IPS DF 6.9 (cell line): ENCODE measurements at regions not wholly inside any gene's neighbourhood (a gene's known extent, or its start where the extent isn't known, plus 50 kb on each side); places are given as distances from the start of the nearest gene placed in this dataset.

Experiments used
- DNase-seq: peaks from one replicate; pipeline ENCODE4 v3.0.0-alpha.2; 2013; ENCODE audit warnings: low read depth, low spot score
- H3K27ac ChIP-seq: one replicate; pipeline ENCODE4 v1.5.1; 2013; ENCODE audit warnings: low read length, control low read depth
- H3K27me3 ChIP-seq: 2 replicates; pipeline ENCODE4 v1.6.1; 2013; ENCODE audit warnings: mild to moderate bottlenecking, low read length; ENCODE audit not compliant: control insufficient read depth, insufficient read depth
- H3K36me3 ChIP-seq: 2 replicates; pipeline ENCODE4 v1.6.1; 2013; ENCODE audit warnings: low read length; ENCODE audit not compliant: control insufficient read depth, insufficient read depth
- H3K4me1 ChIP-seq: 2 replicates; pipeline ENCODE4 v1.6.1; 2013; ENCODE audit warnings: low read length; ENCODE audit not compliant: control insufficient read depth, insufficient read depth
- H3K4me3 ChIP-seq: 2 replicates; pipeline ENCODE4 v1.5.1; 2013; ENCODE audit warnings: mild to moderate bottlenecking, low read length
- H3K9me3 ChIP-seq: 2 replicates; pipeline ENCODE4 v1.6.1; 2013; ENCODE audit warnings: low read length, inconsistent platforms; ENCODE audit not compliant: control insufficient read depth, insufficient read depth
- WGBS: extraction: QIAGEN DNeasy Blood & Tissue Kit; methylation state at CpG from one replicate; pipeline ENCODE4 v1.1.7; 2013; ENCODE audit warnings: mixed read lengths, missing lambda C conversion rate; ENCODE audit not compliant: insufficient read length, insufficient coverage; 5-methylcytosine and 5-hydroxymethylcytosine counted together

GRCh38 chr2:122117371-122117770, 361.9 kb downstream of the TSN start:
- no peak for DNase-seq
- H3K9me3 ChIP-seq: no peaks in the 10 kb centered on the region
- no CpG with 5 or more reads among the region's 2 CpGs for WGBS

GRCh38 chr2:122129399-122129798, 373.9 kb downstream of the TSN start:
- no peaks in the 10 kb centered on the region for H3K4me1 ChIP-seq
- no peak overlapping the region for H3K4me3 ChIP-seq
- no peaks in the 10 kb centered on the region; the same call in 1 of the 2 replicates for H3K9me3 ChIP-seq
- no peaks in the 10 kb centered on the region for H3K27me3 ChIP-seq
- H3K27ac ChIP-seq: no peak overlapping the region
- WGBS: no CpG with 5 or more reads among the region's 1 CpG
- DNase-seq: no peak
- 0 out of 2 replicates have a peak, but pooled peaks cover 2% of the 10 kb centered on the region for H3K36me3 ChIP-seq

More at GRCh38 chr2:122117371-122117770, 361.9 kb downstream of the TSN start:
- H3K4me3 ChIP-seq: no peak overlapping the region
- no peaks in the 10 kb centered on the region for H3K27me3 ChIP-seq
- H3K27ac ChIP-seq: no peak overlapping the region
- no peaks in the 10 kb centered on the region for H3K36me3 ChIP-seq
- no peaks in the 10 kb centered on the region for H3K4me1 ChIP-seq

- no CpG with 5 or more reads among the region's 2 CpGs for WGBS
- Histone ChIP-seq H3K27me3 (no peaks in the 10 kb centered on the region), H3K4me1 (no peaks in the 10 kb centered on the region), H3K9me3 (no peaks in the 10 kb centered on the region; the same call in 1 of the 2 replicates), H3K36me3 (0 out of 2 replicates have a peak, but pooled peaks cover 2% of the 10 kb centered on the region), H3K4me3 (no peak overlapping the region), H3K27ac (no peak overlapping the region)
- no peak for DNase-seq
Measured at GRCh38 chr2:122132147-122132691, 376.8 kb downstream of the TSN start.

GRCh38 chr2:122135021-122135937, 379.8 kb downstream of the TSN start:
- Histone ChIP-seq H3K27ac (no peak overlapping the region), H3K4me3 (no peak overlapping the region), H3K4me1 (no peaks in the 10 kb centered on the region), H3K9me3 (no peaks in the 10 kb centered on the region), H3K27me3 (no peaks in the 10 kb centered on the region), H3K36me3 (0 out of 2 replicates have a peak, but pooled peaks cover 2% of the 10 kb centered on the region)
- DNase-seq: no peak
- WGBS: no CpG with 5 or more reads among the region's 10 CpGs

- no peaks in the 10 kb centered on the region for H3K27me3 ChIP-seq
- no CpG with 5 or more reads among the region's 2 CpGs for WGBS
- H3K27ac ChIP-seq: no peak overlapping the region
- DNase-seq: peak; percentile 37
- H3K9me3 ChIP-seq: no peaks in the 10 kb centered on the region
- no peak overlapping the region for H3K4me3 ChIP-seq
- no peaks in the 10 kb centered on the region for H3K4me1 ChIP-seq
- no peaks in the 10 kb centered on the region for H3K36me3 ChIP-seq
Measured at GRCh38 chr2:122136056-122136455, 380.6 kb downstream of the TSN start.

GRCh38 chr2:122138561-122138960, 383.1 kb downstream of the TSN start:
- no CpG with 5 or more reads among the region's 7 CpGs for WGBS
- DNase-seq: no peak
- H3K27me3 ChIP-seq: no peaks in the 10 kb centered on the region
- no peak overlapping the region for H3K27ac ChIP-seq
- no peaks in the 10 kb centered on the region for H3K4me1 ChIP-seq
- no peaks in the 10 kb centered on the region for H3K9me3 ChIP-seq
- H3K36me3 ChIP-seq: no peaks in the 10 kb centered on the region
- H3K4me3 ChIP-seq: no peak overlapping the region

- no CpG with 5 or more reads among the region's 11 CpGs for WGBS
- DNase-seq: no peak
- no peaks in the 10 kb centered on the region for H3K4me1 ChIP-seq
- H3K9me3 ChIP-seq: no peaks in the 10 kb centered on the region
- H3K4me3 ChIP-seq: no peak overlapping the region
- no peaks in the 10 kb centered on the region for H3K27me3 ChIP-seq
- no peaks in the 10 kb centered on the region for H3K36me3 ChIP-seq
- no peak overlapping the region for H3K27ac ChIP-seq
Measured at GRCh38 chr2:122139739-122140420, 384.4 kb downstream of the TSN start.

- no peaks in the 10 kb centered on the region for H3K27me3 ChIP-seq
- H3K4me3 ChIP-seq: no peak overlapping the region
- H3K9me3 ChIP-seq: no peaks in the 10 kb centered on the region
- WGBS: no CpG with 5 or more reads among the region's 3 CpGs
- H3K27ac ChIP-seq: no peak overlapping the region
- no peaks in the 10 kb centered on the region for H3K36me3 ChIP-seq
- H3K4me1 ChIP-seq: no peaks in the 10 kb centered on the region
- no peak for DNase-seq
Measured at GRCh38 chr2:122144884-122145283, 389.4 kb downstream of the TSN start.

GRCh38 chr2:122145856-122146255, 390.4 kb downstream of the TSN start:
- Histone ChIP-seq H3K27me3 (no peaks in the 10 kb centered on the region), H3K9me3 (no peaks in the 10 kb centered on the region), H3K4me1 (no peaks in the 10 kb centered on the region), H3K4me3 (no peak overlapping the region), H3K36me3 (no peaks in the 10 kb centered on the region), H3K27ac (no peak overlapping the region)
- no CpG with 5 or more reads among the region's 3 CpGs for WGBS
- DNase-seq: no peak

GRCh38 chr2:122148128-122148767, 392.8 kb downstream of the TSN start:
- WGBS: no CpG with 5 or more reads among the region's 4 CpGs
- Histone ChIP-seq H3K4me1 (no peaks in the 10 kb centered on the region), H3K4me3 (no peak overlapping the region), H3K9me3 (no peaks in the 10 kb centered on the region), H3K27me3 (no peaks in the 10 kb centered on the region), H3K27ac (no peak overlapping the region), H3K36me3 (no peaks in the 10 kb centered on the region)
- no peak for DNase-seq
